HEK293 (cell line): ENCODE measurements at regions not wholly inside any gene's neighbourhood (a gene's known extent, or its start where the extent isn't known, plus 50 kb on each side); places are given as distances from the start of the nearest gene placed in this dataset.

Source experiments
- CTCF ChIA-PET: fragments of 350-600 bp; formaldehyde crosslinking; extraction: SDS; loops from one replicate; lab custom pipeline; 2021; ENCODE audit warnings: antibody characterized with exemption; lab: Yijun Ruan, JAX
- POLR2A ChIA-PET: fragments of 300-600 bp; formaldehyde crosslinking; extraction: SDS; loops from one replicate; lab custom pipeline; 2020; ENCODE audit warnings: antibody characterized with exemption, inconsistent platforms; lab: Yijun Ruan, JAX
- H3K27ac ChIP-seq: fragments of 200-500 bp; sonication (Bioruptor generic); 2 replicates; pipeline ENCODE4 v1.5.1; 2014; ENCODE audit warnings: low read depth, low read length, control low read depth, inconsistent platforms; ENCODE audit errors: extremely low read depth
- H3K36me3 ChIP-seq, 2 experiments: fragments of 200-500 bp in 1 of 2; sonication (Bioruptor generic) in 1 of 2; 1 replicate in 1 of 2; 2 replicates in 1 of 2; pipeline ENCODE4 v1.5.1; 2014 to 2017; ENCODE audit warnings: inconsistent platforms in 2 of 2, low read length in 2 of 2; ENCODE audit not compliant: control insufficient read depth in 2 of 2, insufficient read depth in 1 of 2
- H3K4me1 ChIP-seq: fragments of 200-500 bp; sonication (Bioruptor generic); 2 replicates; pipeline ENCODE4 v1.5.1; 2014; ENCODE audit warnings: mild to moderate bottlenecking, low read length, inconsistent platforms; ENCODE audit not compliant: control insufficient read depth, insufficient read depth
- H3K4me3 ChIP-seq: 2 replicates; pipeline ENCODE4 v1.5.1; 2011; ENCODE audit warnings: low read depth, mild to moderate bottlenecking, control low read depth, low read length, moderate library complexity
- H3K9me3 ChIP-seq: fragments of 200-500 bp; sonication (Bioruptor generic); 2 replicates; pipeline ENCODE4 v1.5.1; 2014; ENCODE audit warnings: low read depth, low read length, inconsistent platforms; ENCODE audit not compliant: control insufficient read depth, insufficient read depth
- BCL11A ChIP-seq: fragments of 450-650 bp; formaldehyde crosslinking; IDR thresholded peaks from 2 replicates; pipeline ENCODE4 v1.5.1; 2016; ENCODE audit warnings: low read depth, missing biosample characterization, missing genetic modification characterization
- ELK4 ChIP-seq: IDR thresholded peaks from 2 replicates; pipeline ENCODE4 v1.6.1; 2011; ENCODE audit warnings: mild to moderate bottlenecking, low read depth, low read length, borderline replicate concordance
- FEZF1 ChIP-seq: fragments of 450-650 bp; formaldehyde crosslinking; IDR thresholded peaks from 2 replicates; pipeline ENCODE4 v1.5.1; 2016; ENCODE audit warnings: missing biosample characterization, missing genetic modification characterization
- HOXD13 ChIP-seq: sonication (generic); formaldehyde crosslinking; IDR thresholded peaks from 2 replicates; pipeline ENCODE4 v1.8.0; 2022; ENCODE audit warnings: missing genetic modification reagents, borderline replicate concordance
- KLF17 ChIP-seq: fragments of 450-650 bp; formaldehyde crosslinking; IDR thresholded peaks from 2 replicates; pipeline ENCODE4 v1.5.1; 2016; ENCODE audit warnings: missing biosample characterization, missing genetic modification characterization
- MEIS1 ChIP-seq: sonication (generic); formaldehyde crosslinking; IDR thresholded peaks from 2 replicates; pipeline ENCODE4 v1.8.1; 2022; ENCODE audit warnings: missing genetic modification reagents, mild to moderate bottlenecking, borderline replicate concordance
- MYNN ChIP-seq: fragments of 450-650 bp; formaldehyde crosslinking; IDR thresholded peaks from 2 replicates; pipeline ENCODE4 v1.5.1; 2016; ENCODE audit warnings: missing biosample characterization, missing genetic modification characterization, borderline replicate concordance
- PRDM4 ChIP-seq: fragments of 450-650 bp; formaldehyde crosslinking; IDR thresholded peaks from 2 replicates; pipeline ENCODE4 v1.5.1; 2017; ENCODE audit warnings: missing biosample characterization, missing genetic modification characterization
- REPIN1 ChIP-seq: fragments of 450-650 bp; formaldehyde crosslinking; IDR thresholded peaks from 2 replicates; pipeline ENCODE4 v1.5.1; 2017; ENCODE audit warnings: missing biosample characterization, missing genetic modification characterization, low read depth
- SP3 ChIP-seq: fragments of 450-650 bp; formaldehyde crosslinking; IDR thresholded peaks from 2 replicates; pipeline ENCODE4 v1.5.1; 2016; ENCODE audit warnings: missing biosample characterization, missing genetic modification characterization
- YY2 ChIP-seq: fragments of 450-650 bp; formaldehyde crosslinking; IDR thresholded peaks from 2 replicates; pipeline ENCODE4 v1.5.1; 2016; ENCODE audit warnings: missing biosample characterization, missing genetic modification characterization
- ZBTB44 ChIP-seq: fragments of 450-650 bp; IDR thresholded peaks from 2 replicates; pipeline ENCODE4 v1.5.1; 2018; ENCODE audit warnings: missing biosample characterization, mild to moderate bottlenecking, missing genetic modification characterization
- ZNF148 ChIP-seq: fragments of 450-650 bp; formaldehyde crosslinking; IDR thresholded peaks from 2 replicates; pipeline ENCODE4 v1.5.0; 2017; ENCODE audit warnings: missing biosample characterization, missing genetic modification characterization, borderline replicate concordance
- ZNF175 ChIP-seq: fragments of 450-650 bp; formaldehyde crosslinking; IDR thresholded peaks from 2 replicates; pipeline ENCODE4 v1.5.1; 2016; ENCODE audit warnings: missing biosample characterization, missing genetic modification characterization
- ZNF184 ChIP-seq: fragments of 450-650 bp; IDR thresholded peaks from 2 replicates; pipeline ENCODE4 v1.5.1; 2018; ENCODE audit warnings: missing biosample characterization, mild to moderate bottlenecking, missing genetic modification characterization
- ZNF302 ChIP-seq: fragments of 450-650 bp; formaldehyde crosslinking; IDR thresholded peaks from 2 replicates; pipeline ENCODE4 v1.5.1; 2016; ENCODE audit warnings: missing biosample characterization, missing genetic modification characterization, low read depth
- ZNF324 ChIP-seq: fragments of 450-650 bp; formaldehyde crosslinking; IDR thresholded peaks from 2 replicates; pipeline ENCODE4 v1.5.1; 2016; ENCODE audit warnings: missing biosample characterization, missing genetic modification characterization
- ZNF350 ChIP-seq: fragments of 450-650 bp; formaldehyde crosslinking; IDR thresholded peaks from 2 replicates; pipeline ENCODE4 v1.5.0; 2017; ENCODE audit warnings: missing biosample characterization, mild to moderate bottlenecking, missing genetic modification characterization
- ZNF488 ChIP-seq: fragments of 450-650 bp; formaldehyde crosslinking; IDR thresholded peaks from 2 replicates; pipeline ENCODE4 v1.5.1; 2016; ENCODE audit warnings: missing biosample characterization, missing genetic modification characterization
- ZNF513 ChIP-seq: fragments of 450-650 bp; IDR thresholded peaks from 2 replicates; pipeline ENCODE4 v1.5.1; 2018; ENCODE audit warnings: missing biosample characterization, missing genetic modification characterization
- ZNF626 ChIP-seq: fragments of 450-650 bp; sonication (Bioruptor Pico); formaldehyde crosslinking; IDR thresholded peaks from 2 replicates; pipeline ENCODE4 v1.5.1; 2018; ENCODE audit warnings: missing biosample characterization, missing genetic modification characterization, inconsistent platforms
- ZNF707 ChIP-seq: fragments of 450-650 bp; formaldehyde crosslinking; IDR thresholded peaks from 2 replicates; pipeline ENCODE4 v1.5.1; 2016; ENCODE audit warnings: missing biosample characterization, missing genetic modification characterization
- ZNF776 ChIP-seq: fragments of 450-650 bp; formaldehyde crosslinking; IDR thresholded peaks from 2 replicates; pipeline ENCODE4 v1.5.0; 2017; ENCODE audit warnings: missing biosample characterization, missing genetic modification characterization, borderline replicate concordance

GRCh38 chr14:60563113-60563512, 54.2 kb downstream of the SIX6 start:
- POLR2A ChIA-PET: no interaction called here
- Histone ChIP-seq H3K9me3 (no peaks in the 10 kb centered on the region), H3K4me1 (peaks cover 5% of the 10 kb centered on the region; the same call in 1 of the 2 replicates), H3K36me3 (no peaks in the 10 kb centered on the region), H3K4me3 (no peak overlapping the region), H3K27ac (no peak overlapping the region)
- CTCF ChIA-PET: interaction anchor here (0.6 to 4.6 kb wide), 8 partner anchors 212 to 689 kb away, joined by 3 to 27 read pairs (median 4); no protein-coding TSS in a partner anchor
- TF ChIP-seq KLF17 (tag by site-specific recombination): no peak
- no peak for TF ChIP-seq MYNN
- TF ChIP-seq MEIS1: no peak
- TF ChIP-seq ZBTB44: no peak
- no peak for TF ChIP-seq ZNF184 (tag by site-specific recombination)

GRCh38 chr14:60565211-60565610, 56.3 kb downstream of the SIX6 start:
- Histone ChIP-seq H3K36me3 (no peaks in the 10 kb centered on the region), H3K27ac (no peak overlapping the region), H3K4me1 (peaks cover 5% of the 10 kb centered on the region; the same call in 1 of the 2 replicates), H3K9me3 (no peaks in the 10 kb centered on the region), H3K4me3 (no peak overlapping the region)
- ChIA-PET CTCF (interaction anchor here (0.6 to 0.8 kb wide), 2 partner anchors 300 to 688 kb away, joined by 3 to 7 read pairs; no protein-coding TSS in a partner anchor), POLR2A (no interaction called here)
- TF ChIP-seq ZNF350 (tag by site-specific recombination) (no peak), ELK4 (no peak), ZNF324 (tag by site-specific recombination) (no peak), ZNF776 (tag by site-specific recombination) (no peak), FEZF1 (tag by site-specific recombination) (no peak), BCL11A (tag by site-specific recombination) (no peak), ZNF148 (no peak), ZNF626 (no peak), ZNF488 (tag by site-specific recombination) (no peak), PRDM4 (tag by site-specific recombination) (no peak), HOXD13 (CRISPR knock-in tag) (no peak), ZNF513 (tag by site-specific recombination) (no peak), ZNF175 (tag by site-specific recombination) (no peak), ZNF707 (tag by site-specific recombination) (no peak), SP3 (tag by site-specific recombination) (no peak), YY2 (tag by site-specific recombination) (no peak), REPIN1 (no peak), ZNF302 (tag by site-specific recombination) (no peak)
